GM12865 (cell line): ENCODE measurements at regions not wholly inside any gene's neighbourhood (a gene's known extent, or its start where the extent isn't known, plus 50 kb on each side); places are given as distances from the start of the nearest gene placed in this dataset.

Source experiments
- DNase-seq: peaks from one replicate; pipeline ENCODE4 v3.0.0; 2010; ENCODE audit warnings: low read depth
- H3K4me3 ChIP-seq: 2 replicates; pipeline ENCODE4 v1.5.1; 2011; ENCODE audit warnings: mild to moderate bottlenecking, low read depth, low read length, control low read depth
- CTCF ChIP-seq: IDR thresholded peaks from 2 replicates; pipeline ENCODE4 v1.5.1; 2011; ENCODE audit warnings: low read length, control low read depth, low read depth, inconsistent platforms; ENCODE audit not compliant: insufficient read depth; ENCODE audit errors: missing control alignments

DNA sequence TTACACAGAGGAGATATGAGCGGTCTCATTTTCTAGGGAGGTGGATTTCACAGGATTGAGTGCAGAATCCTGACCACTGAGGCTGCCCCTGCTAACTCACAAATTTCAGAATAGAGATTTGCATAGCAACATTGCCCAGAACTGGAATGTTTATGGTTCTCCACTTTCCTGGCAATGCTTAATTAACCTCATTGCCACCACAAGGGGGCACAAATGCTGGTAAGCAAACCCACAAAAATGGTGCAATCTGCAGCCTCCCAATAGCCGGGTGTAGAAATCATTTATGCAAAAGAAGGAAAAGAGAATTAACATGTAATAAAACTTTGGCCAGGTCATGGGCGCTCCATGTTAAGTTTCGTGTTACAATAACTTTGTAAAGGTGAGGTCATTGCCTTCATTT is 112.4 kb downstream of the CYRIA start:
- TF ChIP-seq CTCF = peak; percentile 47
- H3K4me3 ChIP-seq = no peak overlapping the region
- DNase-seq = peak; percentile 43

DNA sequence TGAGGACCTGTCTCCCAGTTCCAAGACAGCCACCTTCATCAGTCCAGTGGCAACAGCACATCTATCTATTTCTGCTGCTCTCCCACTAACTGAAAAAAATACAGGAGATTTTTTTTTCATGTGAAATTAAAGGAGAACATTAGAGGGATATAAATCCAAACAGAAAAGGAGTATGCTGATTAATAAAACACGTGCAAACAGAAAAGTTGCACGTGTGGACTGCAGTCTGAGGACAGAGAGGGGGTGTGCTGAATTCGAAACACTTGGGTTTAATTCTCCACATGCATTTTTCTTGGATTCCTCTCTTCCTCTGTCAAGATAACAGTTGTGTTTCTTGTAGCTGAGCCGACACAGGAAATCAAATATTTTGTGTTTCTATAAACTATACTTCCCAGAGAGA is 113.4 kb downstream of the CYRIA start:
- TF ChIP-seq CTCF = no peak
- H3K4me3 ChIP-seq = no peak overlapping the region
- DNase-seq = no peak

GRCh38 chr2:16548036-16548435 is 117.6 kb downstream of the CYRIA start:
- no peak overlapping the region for H3K4me3 ChIP-seq
- DNase-seq = no peak
- no peak for TF ChIP-seq CTCF

- H3K4me3 ChIP-seq = no peak overlapping the region
- DNase-seq = peak; percentile 48
- no peak for TF ChIP-seq CTCF
Observed at GRCh38 chr2:16546128-16546754, 119.4 kb downstream of the CYRIA start.

DNA sequence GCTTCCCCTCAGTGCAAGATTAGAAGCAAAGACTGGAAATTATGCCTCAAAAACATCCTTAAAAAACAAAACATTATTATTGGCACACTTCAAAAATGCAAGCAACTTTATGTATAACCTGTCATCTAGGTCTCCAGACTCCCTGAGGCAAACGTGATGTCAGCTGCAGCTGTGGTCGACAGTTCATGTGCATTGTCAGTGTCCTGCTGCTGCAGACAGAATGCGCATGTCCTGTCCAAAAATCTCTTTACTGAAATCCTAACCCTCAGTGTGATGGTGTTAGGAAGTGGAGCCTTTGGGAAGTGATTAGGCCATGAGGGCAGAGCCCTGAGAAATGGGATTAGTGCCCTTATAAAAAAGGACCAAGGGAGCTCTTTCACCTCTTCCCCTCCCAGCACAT is 126.9 kb downstream of the CYRIA start:
- no peak overlapping the region for H3K4me3 ChIP-seq
- no peak for DNase-seq
- TF ChIP-seq CTCF = no peak

DNA sequence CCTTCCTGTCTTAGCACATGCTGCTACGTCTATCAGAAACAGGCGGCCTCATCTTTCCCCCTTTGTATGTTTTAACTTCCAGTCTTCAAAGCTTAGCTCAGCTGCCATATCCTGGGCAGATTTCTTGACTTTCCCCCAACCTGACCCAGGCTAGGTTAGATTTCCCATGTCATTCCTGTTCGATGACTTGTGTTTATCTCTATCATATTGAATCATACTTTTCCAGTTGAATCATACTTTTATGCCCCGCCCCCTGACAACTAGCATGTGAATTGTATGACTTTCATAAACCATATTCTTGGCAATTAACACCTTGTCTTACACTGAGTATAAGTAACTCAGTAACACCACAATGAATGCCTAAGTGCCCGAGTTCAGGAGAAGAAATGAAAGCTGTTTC is 128.3 kb downstream of the CYRIA start:
- DNase-seq = no peak
- no peak for TF ChIP-seq CTCF
- H3K4me3 ChIP-seq = no peak overlapping the region

DNA sequence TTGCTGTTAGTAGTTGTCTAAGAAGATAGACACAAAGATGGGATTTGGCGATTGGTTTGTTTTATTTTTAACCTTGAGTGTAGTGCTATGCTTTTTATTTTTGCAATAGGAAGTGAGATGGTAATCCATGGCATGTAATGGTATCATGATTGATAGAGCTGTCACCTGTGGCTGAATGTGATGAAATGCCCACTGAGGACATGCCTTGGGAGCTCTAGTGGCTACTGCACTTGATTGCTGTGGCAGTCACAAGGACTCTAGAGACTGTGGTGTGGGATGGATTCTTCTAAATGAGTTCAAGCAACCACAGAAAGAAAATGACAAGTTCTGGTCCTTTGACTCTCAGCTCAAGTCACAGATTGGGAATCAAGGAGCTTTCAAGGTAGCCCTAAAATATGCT is 139.4 kb downstream of the CYRIA start:
- no peak for TF ChIP-seq CTCF
- no peak for DNase-seq
- H3K4me3 ChIP-seq = no peak overlapping the region
